ENCODE measurements at regions not wholly inside any gene's neighbourhood (a gene's known extent, or its start where the extent isn't known, plus 50 kb on each side); places are given as distances from the start of the nearest gene placed in this dataset.

DNA sequence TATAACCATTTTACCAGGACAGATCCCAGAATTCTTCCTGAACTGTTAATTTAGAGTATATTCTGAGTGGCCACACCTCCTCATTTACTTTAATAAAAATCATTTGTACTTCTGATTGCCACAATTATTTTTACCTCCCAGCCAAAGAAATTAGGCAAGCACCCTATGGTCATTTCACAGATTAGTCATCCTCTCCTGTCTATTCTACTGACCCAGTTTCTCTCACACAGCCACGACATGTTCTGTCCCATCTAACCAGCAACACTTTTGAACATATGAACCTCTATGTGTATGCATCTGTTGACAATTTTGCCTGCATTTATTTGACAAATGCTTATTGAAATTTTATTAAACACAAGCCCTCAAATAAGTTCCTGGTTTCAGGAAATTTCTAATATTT lies 202.6 kb upstream of the STXBP5 start:
- no peak for DNase-seq (ENCODE audit: extremely low spot score)
- TF ChIP-seq L3MBTL2 (conservative IDR thresholded peaks at IDR 0.05) (no peak), CTBP1 (IDR thresholded peaks at IDR 0.05; ENCODE audit: borderline replicate concordance) (no peak), SP1 (IDR thresholded peaks at IDR 0.05) (no peak)
- ChIA-PET CTCF (no interaction called here), POLR2A (no interaction called here)

- POLR2A ChIA-PET = no interaction called here
- CTCF ChIA-PET = no interaction called here
- TF ChIP-seq FOXA1 (IDR thresholded peaks at IDR 0.05) (no peak), SUZ12 (IDR thresholded peaks at IDR 0.05) (no peak), HDGF (IDR thresholded peaks at IDR 0.05; ENCODE audit: borderline replicate concordance) (no peak), NFRKB (IDR thresholded peaks at IDR 0.05) (no peak)
- TF ChIP-seq, protein P1, sequence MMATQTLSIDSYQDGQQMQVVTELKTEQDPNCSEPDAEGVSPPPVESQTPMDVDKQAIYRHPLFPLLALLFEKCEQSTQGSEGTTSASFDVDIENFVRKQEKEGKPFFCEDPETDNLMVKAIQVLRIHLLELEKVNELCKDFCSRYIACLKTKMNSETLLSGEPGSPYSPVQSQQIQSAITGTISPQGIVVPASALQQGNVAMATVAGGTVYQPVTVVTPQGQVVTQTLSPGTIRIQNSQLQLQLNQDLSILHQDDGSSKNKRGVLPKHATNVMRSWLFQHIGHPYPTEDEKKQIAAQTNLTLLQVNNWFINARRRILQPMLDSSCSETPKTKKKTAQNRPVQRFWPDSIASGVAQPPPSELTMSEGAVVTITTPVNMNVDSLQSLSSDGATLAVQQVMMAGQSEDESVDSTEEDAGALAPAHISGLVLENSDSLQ (IDR thresholded peaks at IDR 0.05) = no peak
- no peak for DNase-seq (ENCODE audit: extremely low spot score)
These were observed 201.0 kb upstream of the STXBP5 start for GRCh38 chr6:147003186-147003585.

- TF ChIP-seq ARNT (IDR thresholded peaks at IDR 0.05) = no peak
- no peak for TF ChIP-seq SP1 (IDR thresholded peaks at IDR 0.05)
- TF ChIP-seq FOXK2 (IDR thresholded peaks at IDR 0.05) = no peak
- no peak for TF ChIP-seq SUZ12 (IDR thresholded peaks at IDR 0.05)
- no peak for TF ChIP-seq ELF4 (IDR thresholded peaks at IDR 0.05)
- TF ChIP-seq BHLHE40 (IDR thresholded peaks at IDR 0.05; ENCODE audit: borderline replicate concordance) = no peak
- no peak for TF ChIP-seq ZNF384 (IDR thresholded peaks at IDR 0.05)
- no peak for TF ChIP-seq L3MBTL2 (conservative IDR thresholded peaks at IDR 0.05)
- ChIA-PET POLR2A (no interaction called here), CTCF (no interaction called here)
- DNase-seq (ENCODE audit: extremely low spot score) = no peak
These were observed 198.7 kb upstream of the STXBP5 start for GRCh38 chr6:147005499-147005898.

- DNase-seq (ENCODE audit: extremely low spot score) = no peak
- CTCF ChIA-PET = no interaction called here
- POLR2A ChIA-PET = no interaction called here
- TF ChIP-seq BHLHE40 (IDR thresholded peaks at IDR 0.05; ENCODE audit: borderline replicate concordance) (no peak), FOXA1 (IDR thresholded peaks at IDR 0.05) (no peak), ARNT (IDR thresholded peaks at IDR 0.05) (no peak), SUZ12 (IDR thresholded peaks at IDR 0.05) (no peak), NFRKB (IDR thresholded peaks at IDR 0.05) (no peak), TARDBP (IDR thresholded peaks at IDR 0.05) (no peak), SP1 (IDR thresholded peaks at IDR 0.05) (no peak)
These were observed 196.8 kb upstream of the STXBP5 start for GRCh38 chr6:147007441-147007840.

- ChIA-PET CTCF (no interaction called here), POLR2A (no interaction called here)
- TF ChIP-seq NFRKB (IDR thresholded peaks at IDR 0.05) (no peak), SUZ12 (IDR thresholded peaks at IDR 0.05) (no peak), CTBP1 (IDR thresholded peaks at IDR 0.05; ENCODE audit: borderline replicate concordance) (no peak), ELF4 (IDR thresholded peaks at IDR 0.05) (no peak), ZNF384 (IDR thresholded peaks at IDR 0.05) (no peak), ARNT (IDR thresholded peaks at IDR 0.05) (no peak), SP1 (IDR thresholded peaks at IDR 0.05) (no peak), FOXM1 (IDR thresholded peaks at IDR 0.05; ENCODE audit: borderline replicate concordance) (no peak), LEF1 (IDR thresholded peaks at IDR 0.05; ENCODE audit: borderline replicate concordance) (no peak), BHLHE40 (IDR thresholded peaks at IDR 0.05; ENCODE audit: borderline replicate concordance) (no peak), L3MBTL2 (conservative IDR thresholded peaks at IDR 0.05) (no peak), FOXA1 (IDR thresholded peaks at IDR 0.05) (no peak), TARDBP (IDR thresholded peaks at IDR 0.05) (no peak), FOXK2 (IDR thresholded peaks at IDR 0.05) (no peak), HDGF (IDR thresholded peaks at IDR 0.05; ENCODE audit: borderline replicate concordance) (no peak)
- TF ChIP-seq, protein P1 (IDR thresholded peaks at IDR 0.05) = no peak
- no peak for DNase-seq (ENCODE audit: extremely low spot score)
These were observed 194.9 kb upstream of the STXBP5 start for GRCh38 chr6:147009358-147009757.

DNA sequence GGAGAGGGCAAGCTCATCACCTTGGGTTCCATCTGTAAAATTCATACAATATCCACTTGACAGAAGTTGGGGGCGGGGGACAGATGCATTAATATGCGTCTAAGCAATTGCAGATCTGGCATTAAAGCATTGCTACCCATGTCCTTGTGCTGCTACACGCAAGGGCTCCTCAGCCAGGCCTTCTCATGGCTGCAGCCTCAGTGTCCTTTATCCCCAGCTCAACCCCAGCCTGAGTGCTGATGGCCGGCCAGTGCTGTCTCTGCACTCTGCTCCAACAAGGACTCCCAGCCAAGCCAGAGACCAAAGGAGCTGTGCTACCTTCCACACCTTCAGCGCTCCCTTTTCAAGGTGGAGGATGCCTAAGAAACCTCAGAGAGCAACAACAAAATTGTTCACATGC lies 188.5 kb upstream of the STXBP5 start:
- TF ChIP-seq TARDBP (IDR thresholded peaks at IDR 0.05) = no peak
- TF ChIP-seq FOXM1 (IDR thresholded peaks at IDR 0.05; ENCODE audit: borderline replicate concordance) = no peak
- TF ChIP-seq, protein P1 (IDR thresholded peaks at IDR 0.05) = no peak
- no peak for TF ChIP-seq CTBP1 (IDR thresholded peaks at IDR 0.05; ENCODE audit: borderline replicate concordance)
- TF ChIP-seq FOXK2 (IDR thresholded peaks at IDR 0.05) = no peak
- TF ChIP-seq SUZ12 (IDR thresholded peaks at IDR 0.05) = no peak
- no peak for TF ChIP-seq NFRKB (IDR thresholded peaks at IDR 0.05)
- no peak for TF ChIP-seq BHLHE40 (IDR thresholded peaks at IDR 0.05; ENCODE audit: borderline replicate concordance)
- CTCF ChIA-PET = no interaction called here
- DNase-seq (ENCODE audit: extremely low spot score) = no peak
- POLR2A ChIA-PET = no interaction called here

- POLR2A ChIA-PET = no interaction called here
- DNase-seq (ENCODE audit: extremely low spot score) = no peak
- CTCF ChIA-PET = no interaction called here
- no peak for TF ChIP-seq LEF1 (IDR thresholded peaks at IDR 0.05; ENCODE audit: borderline replicate concordance)
- no peak for TF ChIP-seq NFRKB (IDR thresholded peaks at IDR 0.05)
- TF ChIP-seq FOXA1 (IDR thresholded peaks at IDR 0.05) = no peak
- no peak for TF ChIP-seq ELF4 (IDR thresholded peaks at IDR 0.05)
These were observed 187.8 kb upstream of the STXBP5 start for GRCh38 chr6:147016440-147016839.

DNA sequence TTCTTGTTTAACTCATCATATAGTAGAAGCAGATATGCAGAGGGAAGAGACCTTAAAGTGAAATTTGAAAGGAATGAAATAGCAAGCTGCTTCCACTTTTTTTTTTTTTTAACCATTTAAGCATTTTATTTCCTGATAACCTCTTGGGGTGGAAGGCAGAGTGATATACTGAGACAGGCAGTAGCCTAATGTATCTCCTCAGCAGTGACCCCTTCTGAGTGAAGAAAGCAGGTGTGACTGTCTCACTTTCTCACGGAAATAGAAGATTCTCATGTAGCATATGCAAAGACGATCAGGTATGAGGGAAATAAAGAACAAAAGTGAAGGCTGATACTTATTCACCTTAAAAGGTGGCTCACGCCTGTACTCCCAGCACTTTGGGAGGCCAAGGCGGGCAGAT lies 187.1 kb upstream of the STXBP5 start:
- TF ChIP-seq HDGF (IDR thresholded peaks at IDR 0.05; ENCODE audit: borderline replicate concordance) = no peak
- TF ChIP-seq ELF4 (IDR thresholded peaks at IDR 0.05) = no peak
- TF ChIP-seq FOXK2 (IDR thresholded peaks at IDR 0.05) = no peak
- no peak for TF ChIP-seq FOXM1 (IDR thresholded peaks at IDR 0.05; ENCODE audit: borderline replicate concordance)
- no peak for TF ChIP-seq ZNF384 (IDR thresholded peaks at IDR 0.05)
- no peak for TF ChIP-seq NFRKB (IDR thresholded peaks at IDR 0.05)
- TF ChIP-seq, protein P1 (IDR thresholded peaks at IDR 0.05) = no peak
- DNase-seq (ENCODE audit: extremely low spot score) = no peak
- POLR2A ChIA-PET = no interaction called here
- CTCF ChIA-PET = no interaction called here

Measured in HEK293T (cell line).